Tibial nerve (tissue), 4 donors: ENCODE measurements at regions not wholly inside any gene's neighbourhood (a gene's known extent, or its start where the extent isn't known, plus 50 kb on each side); places are given as distances from the start of the nearest gene placed in this dataset.

Experiments used
- DNase-seq, 2 donors: peaks; one replicate each; pipeline ENCODE4 v3.0.0-alpha.2; 2019; ENCODE audit warnings: low spot score in 2 of 2
- H3K27ac ChIP-seq, 4 donors: fragments of 200-600 bp; sonication (generic) in 3 of 4; one replicate each; pipeline ENCODE4 v1.5.1; 2017 to 2019; ENCODE audit warnings: mild to moderate bottlenecking in 1 of 4
- H3K27me3 ChIP-seq, 2 donors: fragments of 200-600 bp; sonication (generic) in 1 of 2; one replicate each; pipeline versions ENCODE4 v1.5.1 to v1.6.0; 2017 to 2019
- H3K36me3 ChIP-seq, 3 donors: fragments of 200-600 bp; sonication (generic); one replicate each; pipeline ENCODE4 v1.5.1; 2018 to 2019
- H3K4me1 ChIP-seq, 4 donors: fragments of 200-600 bp; sonication (generic) in 3 of 4; one replicate each; pipeline ENCODE4 v1.5.1; 2017 to 2019
- H3K4me3 ChIP-seq, 4 donors: fragments of 200-600 bp; sonication (generic) in 3 of 4; one replicate each; pipeline ENCODE4 v1.5.1; 2017 to 2019; ENCODE audit warnings: mild to moderate bottlenecking in 1 of 4, moderate library complexity in 1 of 4
- H3K9me3 ChIP-seq, 4 donors: fragments of 200-600 bp; sonication (generic) in 3 of 4; one replicate each; pipeline ENCODE4 v1.5.1; 2017 to 2019
- EP300 ChIP-seq, 2 donors: sonication (generic); formaldehyde crosslinking; IDR thresholded peaks; one replicate each; pipeline ENCODE4 v1.6.1; 2017; ENCODE audit warnings: antibody characterized with exemption in 2 of 2, mild to moderate bottlenecking in 1 of 2
- POLR2A ChIP-seq, 2 donors: fragments of 450-650 bp; IDR thresholded peaks; one replicate each; pipeline ENCODE4 v1.6.1; 2017; ENCODE audit warnings: antibody characterized with exemption in 2 of 2, mild to moderate bottlenecking in 2 of 2, moderate library complexity in 2 of 2
- WGBS, 2 donors: methylation state at CpG; one replicate each; pipeline ENCODE4 v1.1.5; 2018; 5-methylcytosine and 5-hydroxymethylcytosine counted together
- TF ChIP-seq, protein P1 (sequence below), 5 experiments: fragments of 200-600 bp in 3 of 5; fragments of 450-650 bp in 2 of 5; sonication (generic) in 3 of 5; IDR thresholded peaks; one replicate each; pipeline ENCODE4 v1.5.1; 2016 to 2019; ENCODE audit warnings: antibody characterized with exemption in 5 of 5, mild to moderate bottlenecking in 3 of 5, moderate library complexity in 2 of 5

DNA sequence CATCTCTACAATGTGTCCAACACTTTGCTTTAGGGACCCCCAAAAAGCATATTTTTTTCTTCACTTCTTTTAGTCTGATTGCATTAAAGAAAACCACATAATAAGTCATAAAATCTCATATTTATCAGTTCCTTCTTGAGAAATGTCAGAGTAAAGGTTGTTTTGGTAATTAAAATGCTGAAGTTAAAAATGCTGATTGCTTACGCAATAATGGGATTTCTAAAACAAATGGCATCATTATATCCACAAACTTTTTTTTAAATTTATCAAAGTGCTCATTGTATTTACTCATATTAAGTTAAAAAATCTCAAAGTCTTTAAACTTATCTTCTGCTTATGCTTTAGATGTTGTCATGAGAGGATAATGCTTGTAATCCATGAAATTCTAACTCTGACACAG is 737.2 kb upstream of the ARGLU1 start:
- TF ChIP-seq, protein P1, sequence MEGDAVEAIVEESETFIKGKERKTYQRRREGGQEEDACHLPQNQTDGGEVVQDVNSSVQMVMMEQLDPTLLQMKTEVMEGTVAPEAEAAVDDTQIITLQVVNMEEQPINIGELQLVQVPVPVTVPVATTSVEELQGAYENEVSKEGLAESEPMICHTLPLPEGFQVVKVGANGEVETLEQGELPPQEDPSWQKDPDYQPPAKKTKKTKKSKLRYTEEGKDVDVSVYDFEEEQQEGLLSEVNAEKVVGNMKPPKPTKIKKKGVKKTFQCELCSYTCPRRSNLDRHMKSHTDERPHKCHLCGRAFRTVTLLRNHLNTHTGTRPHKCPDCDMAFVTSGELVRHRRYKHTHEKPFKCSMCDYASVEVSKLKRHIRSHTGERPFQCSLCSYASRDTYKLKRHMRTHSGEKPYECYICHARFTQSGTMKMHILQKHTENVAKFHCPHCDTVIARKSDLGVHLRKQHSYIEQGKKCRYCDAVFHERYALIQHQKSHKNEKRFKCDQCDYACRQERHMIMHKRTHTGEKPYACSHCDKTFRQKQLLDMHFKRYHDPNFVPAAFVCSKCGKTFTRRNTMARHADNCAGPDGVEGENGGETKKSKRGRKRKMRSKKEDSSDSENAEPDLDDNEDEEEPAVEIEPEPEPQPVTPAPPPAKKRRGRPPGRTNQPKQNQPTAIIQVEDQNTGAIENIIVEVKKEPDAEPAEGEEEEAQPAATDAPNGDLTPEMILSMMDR (IDR thresholded peaks at IDR 0.05), result no peak
- no peak for TF ChIP-seq EP300 (IDR thresholded peaks at IDR 0.05)
- TF ChIP-seq POLR2A (IDR thresholded peaks at IDR 0.05), result no peak
- no peaks in the 10 kb centered on the region for H3K4me1 ChIP-seq
- no peaks in the 10 kb centered on the region for H3K36me3 ChIP-seq
- no peak for DNase-seq
- H3K4me3 ChIP-seq, result no peak overlapping the region
- no peaks in the 10 kb centered on the region for H3K9me3 ChIP-seq
- H3K27me3 ChIP-seq, result no peaks in the 10 kb centered on the region
- WGBS, 2 donors, result 70 to 72% methylated on average over 1 of the region's 1 CpG
- H3K27ac ChIP-seq, result no peak overlapping the region

DNA sequence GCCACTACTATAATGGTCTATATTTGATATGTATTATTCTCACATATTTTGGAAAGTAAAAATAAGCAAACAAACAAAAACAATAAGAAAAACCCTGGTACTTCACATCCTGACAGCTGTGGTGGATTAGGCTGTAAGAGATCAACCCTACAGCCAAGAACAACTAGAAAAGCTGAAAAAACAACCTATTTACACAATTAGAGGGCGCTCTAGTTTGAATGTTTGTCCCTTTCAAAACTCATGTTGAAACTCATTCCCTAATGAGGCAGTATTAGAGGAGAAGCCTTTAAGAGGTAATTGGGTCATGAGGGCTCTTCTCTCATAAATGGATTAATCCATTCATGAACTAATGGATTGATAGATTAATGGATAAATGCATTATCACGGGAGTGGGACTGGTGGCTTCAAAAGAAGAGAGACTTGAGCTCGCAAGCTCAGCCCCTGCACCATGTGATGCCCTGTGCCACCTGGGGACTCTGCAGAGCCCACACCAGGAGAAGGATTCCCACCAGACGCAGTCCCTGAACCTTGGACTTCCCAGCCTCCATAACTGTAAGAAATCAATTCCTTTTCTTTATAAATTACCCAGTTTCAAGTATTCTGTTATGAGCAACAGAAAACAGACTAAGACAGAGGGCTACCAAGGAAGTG is 733.9 kb upstream of the ARGLU1 start:
- 71 to 75% methylated on average over 4 of the region's 4 CpGs for WGBS, 2 donors
- Histone ChIP-seq H3K36me3 (no peaks in the 10 kb centered on the region), H3K27ac (no peak overlapping the region), H3K4me1 (no peaks in the 10 kb centered on the region), H3K9me3 (no peaks in the 10 kb centered on the region), H3K4me3 (no peak overlapping the region), H3K27me3 (no peaks in the 10 kb centered on the region)
- no peak for TF ChIP-seq EP300 (IDR thresholded peaks at IDR 0.05)
- TF ChIP-seq, protein P1 (IDR thresholded peaks at IDR 0.05), result no peak
- TF ChIP-seq POLR2A (IDR thresholded peaks at IDR 0.05), result no peak
- DNase-seq, result no peak

- 61 to 64% methylated on average over 5 of the region's 5 CpGs for WGBS, 2 donors
- no peak for TF ChIP-seq EP300 (IDR thresholded peaks at IDR 0.05)
- TF ChIP-seq POLR2A (IDR thresholded peaks at IDR 0.05), result no peak
- TF ChIP-seq, protein P1 (IDR thresholded peaks at IDR 0.05), result no peak
- Histone ChIP-seq H3K27ac (no peak overlapping the region), H3K27me3 (no peaks in the 10 kb centered on the region), H3K4me1 (no peaks in the 10 kb centered on the region), H3K36me3 (no peaks in the 10 kb centered on the region), H3K4me3 (no peak overlapping the region), H3K9me3 (no peaks in the 10 kb centered on the region)
- DNase-seq, result no peak
Observed at GRCh38 chr13:107299717-107300116, 731.8 kb upstream of the ARGLU1 start.

GRCh38 chr13:107296804-107297203 is 728.9 kb upstream of the ARGLU1 start:
- DNase-seq, result no peak
- H3K4me1 ChIP-seq, result no peaks in the 10 kb centered on the region
- H3K27ac ChIP-seq, result no peak overlapping the region
- 84 to 85% methylated on average over 4 of the region's 4 CpGs for WGBS, 2 donors
- H3K27me3 ChIP-seq, result no peaks in the 10 kb centered on the region
- no peak for TF ChIP-seq POLR2A (IDR thresholded peaks at IDR 0.05)
- TF ChIP-seq, protein P1 (IDR thresholded peaks at IDR 0.05), result no peak
- TF ChIP-seq EP300 (IDR thresholded peaks at IDR 0.05), result no peak
- no peaks in the 10 kb centered on the region for H3K36me3 ChIP-seq
- no peaks in the 10 kb centered on the region for H3K9me3 ChIP-seq
- no peak overlapping the region for H3K4me3 ChIP-seq

GRCh38 chr13:107295416-107296140 is 727.6 kb upstream of the ARGLU1 start:
- Histone ChIP-seq H3K9me3 (no peaks in the 10 kb centered on the region), H3K36me3 (no peaks in the 10 kb centered on the region), H3K27ac (no peak overlapping the region), H3K27me3 (no peaks in the 10 kb centered on the region), H3K4me3 (no peak overlapping the region), H3K4me1 (no peaks in the 10 kb centered on the region)
- DNase-seq, result no peak
- 42 to 45% methylated on average over 2 of the region's 2 CpGs for WGBS, 2 donors
- TF ChIP-seq, protein P1 (IDR thresholded peaks at IDR 0.05), result no peak
- TF ChIP-seq POLR2A (IDR thresholded peaks at IDR 0.05) (no peak), EP300 (IDR thresholded peaks at IDR 0.05) (no peak)
